HCT116 (cell line): ENCODE measurements at regions not wholly inside any gene's neighbourhood (a gene's known extent, or its start where the extent isn't known, plus 50 kb on each side); places are given as distances from the start of the nearest gene placed in this dataset.

ENCODE experiments used
- CEBPB ChIP-seq: IDR thresholded peaks from 2 replicates; pipeline ENCODE4 v1.6.1; 2012; ENCODE audit warnings: low read depth
- SP1 ChIP-seq: IDR thresholded peaks from 2 replicates; pipeline ENCODE4 v1.6.1; 2012; ENCODE audit warnings: low read depth
- YY1 ChIP-seq: IDR thresholded peaks from 2 replicates; pipeline ENCODE4 v1.6.1; 2011; ENCODE audit warnings: low read length, low read depth, moderate library complexity, mild to moderate bottlenecking; ENCODE audit not compliant: insufficient replicate concordance; ENCODE audit errors: extremely low read depth
- TF ChIP-seq, protein P1 (sequence below), 3 experiments: fragments of 200-600 bp in 1 of 3; sonication (generic) in 1 of 3; IDR thresholded peaks in 2 of 3; conservative IDR thresholded peaks in 1 of 3; 2 replicates each; pipeline ENCODE4 v1.5.1; 2012 to 2017; ENCODE audit warnings: low read depth in 2 of 3, low read length in 2 of 3, antibody characterized with exemption in 1 of 3, borderline replicate concordance in 1 of 3, control low read depth in 1 of 3, mild to moderate bottlenecking in 1 of 3, mixed read lengths in 1 of 3, mixed run types in 1 of 3, moderate library complexity in 1 of 3; ENCODE audit not compliant: insufficient read depth in 1 of 3

GRCh38 chr12:25843976-25844375, 114.5 kb upstream of the RASSF8 start:
- TF ChIP-seq, protein P1, sequence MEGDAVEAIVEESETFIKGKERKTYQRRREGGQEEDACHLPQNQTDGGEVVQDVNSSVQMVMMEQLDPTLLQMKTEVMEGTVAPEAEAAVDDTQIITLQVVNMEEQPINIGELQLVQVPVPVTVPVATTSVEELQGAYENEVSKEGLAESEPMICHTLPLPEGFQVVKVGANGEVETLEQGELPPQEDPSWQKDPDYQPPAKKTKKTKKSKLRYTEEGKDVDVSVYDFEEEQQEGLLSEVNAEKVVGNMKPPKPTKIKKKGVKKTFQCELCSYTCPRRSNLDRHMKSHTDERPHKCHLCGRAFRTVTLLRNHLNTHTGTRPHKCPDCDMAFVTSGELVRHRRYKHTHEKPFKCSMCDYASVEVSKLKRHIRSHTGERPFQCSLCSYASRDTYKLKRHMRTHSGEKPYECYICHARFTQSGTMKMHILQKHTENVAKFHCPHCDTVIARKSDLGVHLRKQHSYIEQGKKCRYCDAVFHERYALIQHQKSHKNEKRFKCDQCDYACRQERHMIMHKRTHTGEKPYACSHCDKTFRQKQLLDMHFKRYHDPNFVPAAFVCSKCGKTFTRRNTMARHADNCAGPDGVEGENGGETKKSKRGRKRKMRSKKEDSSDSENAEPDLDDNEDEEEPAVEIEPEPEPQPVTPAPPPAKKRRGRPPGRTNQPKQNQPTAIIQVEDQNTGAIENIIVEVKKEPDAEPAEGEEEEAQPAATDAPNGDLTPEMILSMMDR (IDR thresholded peaks at IDR 0.05 in 2 of 3, conservative IDR thresholded peaks at IDR 0.05 in 1 of 3; ENCODE audit: borderline replicate concordance in 1 of 3, insufficient read depth in 1 of 3, low read depth in 2 of 3, low read length in 2 of 3) = no peak
- TF ChIP-seq SP1 (no peak), CEBPB (no peak), YY1 (no peak)
